HG02642 (cell line): ENCODE measurements at regions not wholly inside any gene's neighbourhood (a gene's known extent, or its start where the extent isn't known, plus 50 kb on each side); places are given as distances from the start of the nearest gene placed in this dataset.
"Not testable (repeated sequence)": the region's sequence is repeated elsewhere in the genome, so short reads cannot be mapped to it uniquely, and the experiment has no call there.

Experiments used
- ATAC-seq: cut with Tn5 transposase; IDR thresholded peaks from one replicate; pipeline ENCODE4 v1.9.1; 2021; ENCODE audit warnings: mild to moderate bottlenecking; ENCODE audit not compliant: unreplicated experiment, poor library complexity

DNA sequence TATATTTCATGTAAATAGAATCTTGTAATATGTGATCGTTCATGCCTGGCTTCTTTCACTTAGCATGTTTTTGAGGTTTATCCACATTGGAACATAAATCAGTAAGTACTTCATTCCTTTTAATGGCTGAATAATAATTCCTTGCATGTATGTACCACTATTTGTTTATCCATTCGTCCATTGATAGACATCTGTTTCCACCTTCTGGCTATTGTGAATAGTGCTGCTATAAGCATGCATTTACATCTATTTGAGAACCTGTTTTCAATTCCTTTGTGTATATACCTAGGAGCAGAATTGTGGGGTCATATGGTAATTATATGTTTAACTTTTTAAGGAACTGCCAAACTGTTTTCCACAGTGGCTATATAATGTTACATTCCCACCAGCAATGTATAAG lies 356.7 kb upstream of the DIPK2B start:
- ATAC-seq, result no peak

GRCh38 chrX:45554736-45555135 lies 354.1 kb upstream of the DIPK2B start:
- no peak for ATAC-seq

- no peak for ATAC-seq
Measured at GRCh38 chrX:45553417-45553816, 352.7 kb upstream of the DIPK2B start.

GRCh38 chrX:45546697-45547096 lies 346.0 kb upstream of the DIPK2B start:
- ATAC-seq, result not testable (repeated sequence)

DNA sequence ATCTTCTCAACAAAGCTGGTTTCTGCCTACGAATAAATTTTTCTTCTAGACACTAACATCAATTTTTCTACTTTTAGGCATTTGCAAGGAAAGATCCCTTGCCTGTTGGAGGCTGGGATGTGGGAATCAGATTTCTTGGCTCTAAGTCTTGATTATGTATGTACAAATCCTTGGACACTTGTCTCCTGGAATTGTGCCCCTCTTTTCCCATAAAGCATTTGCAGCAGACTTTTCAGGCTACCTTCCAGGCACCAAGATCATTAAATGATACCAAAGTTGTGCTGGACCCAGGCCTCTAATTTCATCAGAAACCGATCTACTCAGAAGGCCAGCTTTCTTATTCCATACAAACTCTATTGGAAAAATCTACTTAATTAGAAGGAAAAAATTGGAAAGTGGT lies 339.5 kb upstream of the DIPK2B start:
- no peak for ATAC-seq

DNA sequence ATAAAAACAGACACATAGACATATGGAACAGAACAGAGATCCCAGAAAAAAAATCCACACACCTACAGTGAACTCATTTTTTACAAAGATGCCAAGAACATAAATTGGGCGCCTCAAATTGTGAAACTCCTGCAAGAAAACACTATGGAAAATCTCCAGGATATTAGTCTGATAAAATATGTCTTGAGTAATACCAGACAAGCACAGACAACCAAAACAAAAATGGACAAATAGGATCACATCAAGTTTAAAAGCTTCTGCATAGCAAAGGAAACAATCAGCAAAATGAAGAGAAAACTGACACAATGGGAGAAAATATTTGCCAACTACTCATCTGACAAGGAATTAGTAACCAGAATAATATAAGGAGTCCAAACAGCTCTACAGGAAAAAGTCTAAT lies 337.3 kb upstream of the DIPK2B start:
- ATAC-seq, result no peak

DNA sequence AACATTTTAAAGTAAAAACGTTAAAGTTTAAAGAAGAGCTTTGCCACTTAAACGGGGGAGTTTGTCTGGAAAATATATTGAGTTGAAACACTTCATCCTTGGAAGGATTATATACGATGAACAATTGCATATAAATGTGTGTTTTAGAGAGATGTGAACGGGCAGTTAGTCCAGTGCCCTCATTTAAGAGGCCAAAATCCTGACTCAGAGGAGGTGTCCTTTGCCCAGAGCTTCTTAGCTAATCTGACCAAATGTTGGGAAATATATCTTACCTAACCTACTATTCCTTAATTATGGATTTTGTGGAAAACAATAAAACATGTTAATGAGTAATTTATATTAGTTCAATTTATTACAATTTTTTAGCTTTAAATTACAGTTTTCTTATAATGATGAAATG lies 327.2 kb upstream of the DIPK2B start:
- ATAC-seq, result no peak

DNA sequence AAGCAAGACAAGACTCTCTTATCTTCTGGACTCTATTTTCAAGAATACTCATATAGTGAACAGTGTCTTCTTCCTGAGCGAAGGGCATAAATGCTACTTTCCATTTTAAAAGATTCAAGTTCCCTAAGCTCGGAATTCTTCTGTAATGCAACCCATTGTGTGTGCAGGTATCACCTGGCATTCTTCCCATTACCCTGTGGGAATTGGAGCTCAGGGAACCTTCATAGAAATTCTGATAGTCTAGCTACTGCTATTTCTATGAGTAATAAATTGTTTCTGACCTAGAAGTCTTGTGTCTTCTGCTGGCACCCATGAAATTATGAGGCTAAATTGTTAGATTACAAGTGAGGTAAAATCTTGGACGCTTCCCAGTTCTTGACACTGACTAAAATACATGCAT lies 324.1 kb upstream of the DIPK2B start:
- ATAC-seq, result no peak

DNA sequence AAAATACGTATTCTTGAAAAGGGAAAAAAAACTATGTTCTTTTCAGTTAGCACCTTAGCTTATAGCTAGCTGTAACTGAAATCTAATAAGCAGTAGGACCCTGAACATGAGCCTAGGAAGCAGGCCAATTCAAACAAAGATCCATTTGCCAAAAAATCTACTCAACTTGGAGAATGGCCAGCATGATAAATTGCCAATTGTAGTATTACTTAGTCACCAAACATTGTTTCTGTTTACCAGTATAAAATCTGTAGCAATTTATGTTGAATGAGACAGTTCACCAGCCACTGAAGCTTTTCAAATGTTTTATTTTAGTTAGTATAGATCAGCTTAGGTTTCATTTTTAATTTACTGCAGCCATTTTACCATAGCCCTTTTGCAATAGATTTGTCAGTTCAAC lies 323.6 kb upstream of the DIPK2B start:
- no peak for ATAC-seq

- no peak for ATAC-seq
Measured at GRCh38 chrX:45518552-45518951, 317.9 kb upstream of the DIPK2B start.

DNA sequence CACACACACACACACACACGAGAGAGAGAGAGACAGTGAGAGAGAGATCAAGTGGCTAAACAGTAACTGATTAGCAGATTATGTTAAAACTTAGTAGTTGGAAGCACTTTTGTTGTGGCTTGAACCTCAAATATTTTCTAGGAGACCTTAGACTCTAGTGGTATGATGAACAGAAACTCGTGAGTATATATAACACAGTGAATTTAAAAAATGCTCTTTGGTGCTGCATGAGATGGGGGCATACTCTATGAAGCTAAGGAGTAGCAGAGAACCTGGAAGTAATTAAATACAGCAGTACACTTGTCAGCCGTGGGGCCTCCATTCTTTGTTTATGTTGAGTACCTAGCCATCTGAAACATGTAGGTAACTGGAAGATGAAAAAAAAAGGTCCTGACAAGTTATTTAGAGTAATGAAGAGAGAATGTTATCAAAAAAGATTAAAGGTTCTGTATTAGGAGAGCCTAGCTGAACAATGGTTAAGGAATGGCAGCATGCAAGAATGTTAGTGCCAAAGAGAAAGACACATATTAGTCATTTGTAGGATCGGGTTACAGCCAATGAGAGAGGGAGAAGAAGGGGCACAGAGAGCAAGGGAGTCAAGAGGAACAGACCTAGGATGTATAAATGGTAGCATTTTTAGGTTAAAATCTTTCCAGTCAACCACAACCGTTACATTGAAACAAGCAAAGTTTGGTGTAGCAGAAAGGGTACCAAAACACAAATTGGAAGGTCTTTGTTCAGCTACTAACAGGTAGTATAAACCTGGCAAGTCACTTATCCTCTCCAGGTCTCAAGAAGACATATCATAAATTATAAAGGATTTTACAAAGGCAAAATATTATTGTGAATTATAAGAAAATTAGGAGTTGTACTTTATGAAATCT lies 316.7 kb upstream of the DIPK2B start:
- no peak for ATAC-seq

DNA sequence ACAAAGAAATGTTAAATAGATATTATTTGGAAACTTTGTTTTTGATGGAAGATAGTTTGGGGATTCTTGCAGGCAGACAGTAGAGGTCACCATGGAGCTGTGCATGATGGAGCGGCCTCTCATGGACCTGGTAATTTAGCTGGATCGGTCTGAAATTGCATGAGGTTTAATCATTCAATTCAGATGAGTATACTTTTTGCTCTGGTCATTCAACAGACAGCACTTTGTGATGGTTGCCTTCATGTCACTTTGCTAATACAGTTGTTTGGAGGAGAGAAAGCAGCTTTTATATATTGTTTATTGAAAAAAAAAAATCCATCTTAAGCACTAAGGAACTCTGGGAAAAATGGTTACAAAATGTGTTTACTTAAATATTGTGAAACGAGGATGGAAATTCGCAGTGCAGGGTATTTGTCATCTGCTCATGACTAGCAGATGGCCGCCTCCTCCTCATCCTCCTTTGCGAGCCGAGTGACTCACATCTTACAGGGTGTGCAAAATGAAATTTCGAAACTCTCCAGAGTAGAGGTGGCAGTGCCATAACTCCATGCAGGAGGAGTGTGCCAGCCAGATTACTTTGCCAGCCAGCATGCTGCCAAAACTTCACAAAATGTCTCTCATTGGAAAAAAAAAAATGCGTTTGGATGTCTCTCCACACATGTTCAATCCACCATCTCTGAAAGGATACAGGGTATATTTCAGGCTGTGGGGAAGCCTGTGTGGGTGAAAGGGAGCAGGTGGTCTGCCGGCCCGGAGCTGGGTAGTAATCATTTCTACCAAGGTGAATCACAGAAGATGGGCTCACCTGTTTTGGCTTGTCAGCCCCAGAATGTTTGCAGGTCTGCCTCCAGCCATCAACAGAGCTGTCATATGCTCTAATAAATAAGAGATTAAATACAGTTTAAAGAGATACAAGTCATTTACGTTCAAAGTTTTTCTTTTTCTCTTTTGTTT lies 314.9 kb upstream of the DIPK2B start:
- no peak for ATAC-seq

- ATAC-seq, result no peak
Measured at GRCh38 chrX:45513042-45513441, 312.4 kb upstream of the DIPK2B start.

DNA sequence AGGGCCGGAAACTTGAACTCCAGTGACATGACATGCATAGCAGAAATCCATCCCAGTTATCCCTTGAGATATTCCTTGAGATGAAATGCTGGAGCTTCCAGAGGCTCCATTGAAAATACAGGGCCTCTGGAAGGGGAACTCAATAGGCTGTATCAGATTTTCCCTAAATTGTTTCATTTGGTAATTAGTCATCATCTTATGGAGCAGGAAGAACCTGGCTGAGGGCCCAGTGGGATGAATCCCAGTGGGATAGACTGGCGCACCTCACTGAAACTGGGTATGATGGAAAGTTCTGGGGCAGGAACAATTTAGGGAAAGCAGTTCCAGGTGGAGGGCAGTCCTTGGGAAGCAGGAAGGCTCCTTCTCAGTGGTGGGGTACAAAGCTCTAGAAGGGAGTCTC lies 307.8 kb upstream of the DIPK2B start:
- no peak for ATAC-seq

DNA sequence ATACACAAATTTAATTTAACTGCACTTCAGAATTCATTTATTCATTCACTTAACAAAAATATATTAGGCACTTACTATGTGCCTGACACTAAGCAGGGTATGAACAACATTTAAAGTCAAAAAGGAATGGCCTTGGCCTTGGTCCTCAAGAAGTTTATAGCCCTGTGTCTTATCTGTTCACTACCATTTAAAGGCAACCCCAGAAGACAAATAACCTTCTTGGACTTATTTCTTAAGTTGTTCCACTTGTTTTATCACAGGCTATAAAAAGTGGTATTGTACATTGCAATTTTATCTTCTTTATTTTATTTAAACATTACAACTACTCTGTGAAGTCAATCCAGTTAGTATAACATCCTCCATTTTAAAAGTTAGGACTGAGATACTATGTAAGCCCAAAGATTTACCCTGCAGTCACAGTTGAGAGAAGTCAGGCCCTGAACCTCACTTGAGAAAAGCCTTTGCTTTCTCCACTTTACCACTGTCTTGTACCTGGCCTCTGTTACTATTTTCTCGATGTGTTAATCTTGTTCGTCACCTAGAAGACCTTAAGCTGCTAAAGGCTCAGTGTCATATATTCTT lies 305.6 kb upstream of the DIPK2B start:
- ATAC-seq, result no peak

DNA sequence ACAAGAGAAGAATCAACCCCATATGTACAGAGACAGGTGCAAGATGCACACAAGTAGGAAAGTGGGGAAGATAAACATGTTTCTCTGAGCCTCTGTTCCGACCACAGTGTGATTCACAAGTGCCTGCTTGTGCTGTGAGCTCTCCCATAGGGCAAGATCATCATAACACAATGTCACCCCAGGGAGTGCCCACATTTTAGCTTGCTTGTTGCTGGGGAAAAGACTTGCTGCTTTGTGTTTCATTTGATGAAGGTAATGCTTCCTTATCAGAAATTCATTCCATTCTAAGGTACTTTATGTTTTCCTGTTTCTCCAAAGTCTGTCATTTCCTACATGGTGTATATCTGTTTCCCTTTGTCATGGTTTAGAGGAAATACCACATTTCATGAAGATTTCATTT lies 304.5 kb upstream of the DIPK2B start:
- no peak for ATAC-seq

- not testable (repeated sequence) for ATAC-seq
Measured at GRCh38 chrX:45503787-45504362, 303.2 kb upstream of the DIPK2B start.

DNA sequence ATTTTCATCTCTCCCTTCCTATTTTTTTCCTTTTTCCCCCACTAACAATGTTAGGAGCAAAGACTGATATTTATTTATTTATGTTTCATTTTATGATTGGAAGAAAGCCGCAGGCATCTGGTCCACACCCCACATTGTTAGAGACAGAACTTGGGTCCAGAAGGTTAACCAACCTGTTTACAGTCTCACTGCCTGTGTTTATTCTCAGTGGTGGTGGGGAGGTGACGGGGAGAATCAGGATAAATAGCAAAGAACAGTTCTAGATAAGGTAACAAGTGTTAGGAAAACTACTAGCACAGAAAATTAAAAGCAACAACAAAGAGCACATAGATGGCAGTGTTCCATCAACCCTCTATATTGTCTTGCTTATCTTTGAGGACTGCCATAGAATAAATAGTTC lies 301.7 kb upstream of the DIPK2B start:
- ATAC-seq, result no peak

GRCh38 chrX:45497290-45497689 lies 296.6 kb upstream of the DIPK2B start:
- ATAC-seq, result no peak

GRCh38 chrX:45485719-45486118 lies 285.0 kb upstream of the DIPK2B start:
- ATAC-seq, result no peak
